SK-N-SH (cell line): ENCODE measurements at regions not wholly inside any gene's neighbourhood (a gene's known extent, or its start where the extent isn't known, plus 50 kb on each side); places are given as distances from the start of the nearest gene placed in this dataset.

Source experiments
- CTCF ChIA-PET: fragments of 300-600, 350-600 bp; formaldehyde crosslinking; extraction: SDS; loops from one replicate; lab custom pipeline; 2021; lab: Yijun Ruan, JAX
- POLR2A ChIA-PET: fragments of 350-600 bp; sonication (Branson Sonifier 250); formaldehyde crosslinking; extraction: SDS; loops from one replicate; lab custom pipeline; 2020; ENCODE audit warnings: antibody characterized with exemption, inconsistent platforms; lab: Yijun Ruan, JAX
- DNase-seq: peaks from one replicate; pipeline ENCODE4 v3.0.0; 2012
- H2AFZ ChIP-seq: fragments of 200-600 bp; sonication (generic); 2 replicates; pipeline ENCODE4 v1.8.1; 2016; ENCODE audit warnings: antibody characterized with exemption, mild to moderate bottlenecking, low read depth
- H3F3A ChIP-seq: fragments of 200-600 bp; sonication (generic); replicated peaks from 2 replicates; pipeline ENCODE3; 2016; ENCODE audit warnings: antibody characterized with exemption, mild to moderate bottlenecking; ENCODE audit not compliant: insufficient read depth
- H3K27ac ChIP-seq, 2 experiments: fragments of 200-500 bp in 1 of 2; fragments of 200-600 bp in 1 of 2; sonication (Bioruptor generic) in 1 of 2; sonication (generic), shearing (Covaris generic) in 1 of 2; 2 replicates each; pipeline versions ENCODE4 v1.5.1 to v1.6.1; 2014 to 2016; ENCODE audit warnings: low read depth in 2 of 2, inconsistent platforms in 1 of 2, low read length in 1 of 2, mild to moderate bottlenecking in 1 of 2, mixed read lengths in 1 of 2
- H3K27me3 ChIP-seq: fragments of 200-600 bp; sonication (generic), shearing (Covaris generic); 2 replicates; pipeline ENCODE4 v1.6.1; 2016; ENCODE audit warnings: mixed run types; ENCODE audit not compliant: insufficient read depth
- H3K36me3 ChIP-seq, 2 experiments: fragments of 200-500 bp in 1 of 2; fragments of 200-600 bp in 1 of 2; sonication (Bioruptor generic) in 1 of 2; sonication (generic) in 1 of 2; replicated peaks in 1 of 2; 2 replicates each; pipeline versions ENCODE3 to v1.5.1; 2014 to 2016; ENCODE audit warnings: low read length in 1 of 2, mild to moderate bottlenecking in 1 of 2; ENCODE audit not compliant: insufficient read depth in 2 of 2, control insufficient read depth in 1 of 2
- H3K4me1 ChIP-seq, 2 experiments: fragments of 200-500 bp in 1 of 2; fragments of 200-600 bp in 1 of 2; sonication (Bioruptor generic) in 1 of 2; sonication (generic), shearing (Covaris generic) in 1 of 2; 2 replicates each; pipeline versions ENCODE4 v1.5.1 to v1.6.1; 2014 to 2016; ENCODE audit warnings: low read depth in 1 of 2, low read length in 1 of 2, mixed run types in 1 of 2; ENCODE audit not compliant: insufficient read depth in 2 of 2, control insufficient read depth in 1 of 2
- H3K4me2 ChIP-seq: fragments of 200-600 bp; sonication (generic), shearing (Covaris generic); 2 replicates; pipeline ENCODE4 v1.6.1; 2017; ENCODE audit warnings: mixed run types
- H3K4me3 ChIP-seq, 2 experiments: fragments of 200-500 bp in 1 of 2; fragments of 200-600 bp in 1 of 2; sonication (Bioruptor generic) in 1 of 2; sonication (generic), shearing (Covaris generic) in 1 of 2; 2 replicates each; pipeline versions ENCODE4 v1.5.1 to v1.8.1; 2014 to 2016; ENCODE audit warnings: low read depth in 2 of 2, inconsistent platforms in 1 of 2, low read length in 1 of 2, mild to moderate bottlenecking in 1 of 2, mixed read lengths in 1 of 2, moderate library complexity in 1 of 2
- H3K79me2 ChIP-seq: fragments of 200-600 bp; sonication (generic); 2 replicates; pipeline ENCODE4 v1.8.1; 2017; ENCODE audit warnings: mild to moderate bottlenecking; ENCODE audit not compliant: insufficient read depth
- H3K9ac ChIP-seq: fragments of 200-600 bp; sonication (generic); 2 replicates; pipeline ENCODE4 v1.6.1; 2017; ENCODE audit warnings: mixed run types
- H3K9me2 ChIP-seq: fragments of 200-600 bp; sonication (generic); 2 replicates; pipeline ENCODE4 v1.6.1; 2017; ENCODE audit warnings: mixed run types
- H3K9me3 ChIP-seq: fragments of 200-600 bp; sonication (generic); 2 replicates; pipeline ENCODE4 v1.6.1; 2017; ENCODE audit warnings: mixed run types, mild to moderate bottlenecking, moderate library complexity
- H4K20me1 ChIP-seq: fragments of 200-600 bp; sonication (generic); 2 replicates; pipeline ENCODE4 v1.6.1; 2017; ENCODE audit warnings: mild to moderate bottlenecking, mixed run types; ENCODE audit not compliant: insufficient read depth
- FOXJ3 ChIP-seq: sonication (generic); formaldehyde crosslinking; IDR thresholded peaks from 2 replicates; pipeline ENCODE4 v1.5.1; 2020; ENCODE audit warnings: mild to moderate bottlenecking, missing genetic modification reagents
- GABPA ChIP-seq: IDR thresholded peaks from 2 replicates; pipeline ENCODE4 v1.4.0; 2012; ENCODE audit warnings: low read depth, mild to moderate bottlenecking
- GATA2 ChIP-seq: sonication (generic); formaldehyde crosslinking; IDR thresholded peaks from 2 replicates; pipeline ENCODE4 v1.5.0; 2020; ENCODE audit warnings: mild to moderate bottlenecking, missing genetic modification reagents
- JUND ChIP-seq: IDR thresholded peaks from 2 replicates; pipeline ENCODE4 v1.4.0; 2012
- MXI1 ChIP-seq: IDR thresholded peaks from 2 replicates; pipeline ENCODE4 v1.6.1; 2012; ENCODE audit warnings: mild to moderate bottlenecking, low read depth, low read length, improper control_type of control experiment
- RFX5 ChIP-seq: IDR thresholded peaks from 2 replicates; pipeline ENCODE4 v1.6.1; 2012; ENCODE audit warnings: mild to moderate bottlenecking, improper control_type of control experiment, low read length
- RXRA ChIP-seq: IDR thresholded peaks from 2 replicates; pipeline ENCODE4 v1.4.0; 2012; ENCODE audit warnings: low read depth, mild to moderate bottlenecking, borderline replicate concordance
- SIN3A ChIP-seq: IDR thresholded peaks from 2 replicates; pipeline ENCODE4 v1.6.1; 2012; ENCODE audit warnings: low read depth, mild to moderate bottlenecking, low read length, moderate library complexity, borderline replicate concordance
- SMC3 ChIP-seq: IDR thresholded peaks from 2 replicates; pipeline ENCODE4 v1.6.1; 2012; ENCODE audit warnings: low read depth, low read length, improper control_type of control experiment
- TAF1 ChIP-seq: IDR thresholded peaks from 2 replicates; pipeline ENCODE4 v1.6.1; 2012; ENCODE audit warnings: low read depth, mild to moderate bottlenecking, low read length, moderate library complexity, borderline replicate concordance
- TCF12 ChIP-seq: IDR thresholded peaks from 2 replicates; pipeline ENCODE4 v1.4.0; 2012
- TEAD4 ChIP-seq: IDR thresholded peaks from 2 replicates; pipeline ENCODE4 v1.4.0; 2012; ENCODE audit warnings: mild to moderate bottlenecking, borderline replicate concordance; ENCODE audit not compliant: insufficient read depth
- USF1 ChIP-seq: IDR thresholded peaks from 2 replicates; pipeline ENCODE4 v1.4.0; 2012; ENCODE audit warnings: low read depth, borderline replicate concordance
- WGBS: methylation state at CpG from one replicate; pipeline ENCODE4 v1.1.6; 2017; ENCODE audit warnings: low lambda C conversion rate; 5-methylcytosine and 5-hydroxymethylcytosine counted together
- TF ChIP-seq, protein P1 (sequence below): IDR thresholded peaks from 2 replicates; pipeline ENCODE4 v1.4.0; 2012; ENCODE audit warnings: low read depth
- TF ChIP-seq, protein P2 (sequence below): fragments of 200-600 bp; sonication (generic); IDR thresholded peaks from 2 replicates; pipeline ENCODE4 v1.6.1; 2017; ENCODE audit warnings: antibody characterized with exemption, mild to moderate bottlenecking, moderate library complexity

DNA sequence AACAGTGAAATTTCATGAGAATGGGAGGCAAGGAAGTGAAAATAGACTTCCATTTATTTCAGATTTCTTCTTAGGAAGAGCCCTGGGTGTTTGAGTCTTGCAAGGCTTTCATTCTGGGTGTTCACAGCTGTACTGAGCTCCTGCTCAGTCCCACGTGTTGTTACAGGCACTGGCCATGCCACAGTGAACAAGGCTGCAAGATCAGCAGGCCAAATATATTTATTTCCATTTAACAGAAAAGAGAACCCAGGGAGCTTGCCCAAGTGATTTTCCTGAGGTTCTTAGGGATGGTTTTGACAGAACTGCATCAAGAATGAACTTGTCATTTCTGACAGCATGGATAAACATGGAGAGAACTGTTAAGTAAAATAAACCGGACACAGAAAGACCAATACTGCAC lies 54.5 kb upstream of the CD36 start:
- H3K9ac ChIP-seq: no peak overlapping the region
- H3K27me3 ChIP-seq: no peaks in the 10 kb centered on the region
- CTCF ChIA-PET: no interaction called here
- H3K36me3 ChIP-seq: no peaks in the 10 kb centered on the region
- H3K27ac ChIP-seq: no peak overlapping the region
- no peak overlapping the region for H3K4me2 ChIP-seq
- DNase-seq: no peak
- 95% methylated on average over 2 of the region's 2 CpGs for WGBS
- H3K9me3 ChIP-seq: no peaks in the 10 kb centered on the region
- POLR2A ChIA-PET: no interaction called here
- no peaks in the 10 kb centered on the region for H3K79me2 ChIP-seq
- no peak overlapping the region for H3K4me3 ChIP-seq
- no peak for TF ChIP-seq TCF12
- TF ChIP-seq JUND: no peak
- no peak for TF ChIP-seq GATA2
- TF ChIP-seq, protein P1, sequence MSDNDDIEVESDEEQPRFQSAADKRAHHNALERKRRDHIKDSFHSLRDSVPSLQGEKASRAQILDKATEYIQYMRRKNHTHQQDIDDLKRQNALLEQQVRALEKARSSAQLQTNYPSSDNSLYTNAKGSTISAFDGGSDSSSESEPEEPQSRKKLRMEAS: no peak
- no peak for TF ChIP-seq TEAD4
- TF ChIP-seq, protein P2, sequence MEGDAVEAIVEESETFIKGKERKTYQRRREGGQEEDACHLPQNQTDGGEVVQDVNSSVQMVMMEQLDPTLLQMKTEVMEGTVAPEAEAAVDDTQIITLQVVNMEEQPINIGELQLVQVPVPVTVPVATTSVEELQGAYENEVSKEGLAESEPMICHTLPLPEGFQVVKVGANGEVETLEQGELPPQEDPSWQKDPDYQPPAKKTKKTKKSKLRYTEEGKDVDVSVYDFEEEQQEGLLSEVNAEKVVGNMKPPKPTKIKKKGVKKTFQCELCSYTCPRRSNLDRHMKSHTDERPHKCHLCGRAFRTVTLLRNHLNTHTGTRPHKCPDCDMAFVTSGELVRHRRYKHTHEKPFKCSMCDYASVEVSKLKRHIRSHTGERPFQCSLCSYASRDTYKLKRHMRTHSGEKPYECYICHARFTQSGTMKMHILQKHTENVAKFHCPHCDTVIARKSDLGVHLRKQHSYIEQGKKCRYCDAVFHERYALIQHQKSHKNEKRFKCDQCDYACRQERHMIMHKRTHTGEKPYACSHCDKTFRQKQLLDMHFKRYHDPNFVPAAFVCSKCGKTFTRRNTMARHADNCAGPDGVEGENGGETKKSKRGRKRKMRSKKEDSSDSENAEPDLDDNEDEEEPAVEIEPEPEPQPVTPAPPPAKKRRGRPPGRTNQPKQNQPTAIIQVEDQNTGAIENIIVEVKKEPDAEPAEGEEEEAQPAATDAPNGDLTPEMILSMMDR: no peak
- TF ChIP-seq SIN3A: no peak
- TF ChIP-seq RFX5: no peak
- no peak for TF ChIP-seq SMC3
- TF ChIP-seq TAF1: no peak
- TF ChIP-seq FOXJ3 (CRISPR knock-in tag): no peak
- no peak for TF ChIP-seq RXRA
- TF ChIP-seq GABPA: no peak
- no peak for TF ChIP-seq MXI1
- no peaks in the 10 kb centered on the region for H3F3A ChIP-seq
- H3K9me2 ChIP-seq: no peaks in the 10 kb centered on the region
- H4K20me1 ChIP-seq: no peaks in the 10 kb centered on the region
- no peak overlapping the region for H2AFZ ChIP-seq
- no peaks in the 10 kb centered on the region; a peak in 1 of 4 replicates for H3K4me1 ChIP-seq

GRCh38 chr7:80584778-80585177 lies 53.7 kb upstream of the CD36 start:
- Histone ChIP-seq H3K27me3 (no peaks in the 10 kb centered on the region), H3K27ac (no peak overlapping the region), H3K79me2 (no peaks in the 10 kb centered on the region), H3K36me3 (no peaks in the 10 kb centered on the region), H3K4me2 (no peak overlapping the region), H3K9me2 (no peaks in the 10 kb centered on the region), H3K4me3 (no peak overlapping the region), H3K4me1 (no peaks in the 10 kb centered on the region; a peak in 1 of 4 replicates), H4K20me1 (no peaks in the 10 kb centered on the region), H3K9me3 (no peaks in the 10 kb centered on the region), H2AFZ (no peak overlapping the region), H3F3A (no peaks in the 10 kb centered on the region), H3K9ac (no peak overlapping the region)
- no peak for TF ChIP-seq TEAD4
- TF ChIP-seq USF1: peak; percentile 47; the same call in 1 of the 2 replicates
- DNase-seq: no peak
- POLR2A ChIA-PET: no interaction called here
- CTCF ChIA-PET: no interaction called here
